ENCODE measurements at regions not wholly inside any gene's neighbourhood (a gene's known extent, or its start where the extent isn't known, plus 50 kb on each side); places are given as distances from the start of the nearest gene placed in this dataset.

GRCh38 chr10:71045936-71046335 lies 157.6 kb upstream of the PCBD1 start:
- no peak for DNase-seq (ENCODE audit: low spot score)

GRCh38 chr10:71046747-71047146 lies 158.4 kb upstream of the PCBD1 start:
- DNase-seq (ENCODE audit: low spot score) = no peak

- no peak for DNase-seq (ENCODE audit: low spot score)
Measured at GRCh38 chr10:71048971-71049615, 160.7 kb upstream of the PCBD1 start.

- no peak for DNase-seq (ENCODE audit: low spot score)
Measured at GRCh38 chr10:71049994-71050393, 161.6 kb upstream of the PCBD1 start.

GRCh38 chr10:71052076-71052660 lies 160.2 kb upstream of the UNC5B start:
- no peak for DNase-seq (ENCODE audit: low spot score)

- DNase-seq (ENCODE audit: low spot score) = no peak
Measured at GRCh38 chr10:71052708-71053107, 159.7 kb upstream of the UNC5B start.

- no peak for DNase-seq (ENCODE audit: low spot score)
Measured at GRCh38 chr10:71053169-71053895, 159.0 kb upstream of the UNC5B start.

- DNase-seq (ENCODE audit: low spot score) = no peak
Measured at GRCh38 chr10:71058308-71058707, 154.1 kb upstream of the UNC5B start.

- no peak for DNase-seq (ENCODE audit: low spot score)
Measured at GRCh38 chr10:71059054-71059818, 153.1 kb upstream of the UNC5B start.

GRCh38 chr10:71059943-71060342 lies 152.4 kb upstream of the UNC5B start:
- no peak for DNase-seq (ENCODE audit: low spot score)

- DNase-seq (ENCODE audit: low spot score) = no peak
Measured at GRCh38 chr10:71060476-71061426, 151.6 kb upstream of the UNC5B start.

- no peak for DNase-seq (ENCODE audit: low spot score)
Measured at GRCh38 chr10:71061472-71061871, 150.9 kb upstream of the UNC5B start.

GRCh38 chr10:71062156-71062555 lies 150.2 kb upstream of the UNC5B start:
- DNase-seq (ENCODE audit: low spot score) = no peak

- no peak for DNase-seq (ENCODE audit: low spot score)
Measured at GRCh38 chr10:71063401-71063800, 149.0 kb upstream of the UNC5B start.

- no peak for DNase-seq (ENCODE audit: low spot score)
Measured at GRCh38 chr10:71064413-71065118, 147.8 kb upstream of the UNC5B start.

GRCh38 chr10:71065659-71066058 lies 146.7 kb upstream of the UNC5B start:
- DNase-seq (ENCODE audit: low spot score) = no peak

GRCh38 chr10:71066600-71066999 lies 145.8 kb upstream of the UNC5B start:
- DNase-seq (ENCODE audit: low spot score) = no peak

- no peak for DNase-seq (ENCODE audit: low spot score)
Measured at GRCh38 chr10:71067098-71067740, 145.2 kb upstream of the UNC5B start.

GRCh38 chr10:71068861-71069271 lies 143.5 kb upstream of the UNC5B start:
- no peak for DNase-seq (ENCODE audit: low spot score)

GRCh38 chr10:71069909-71070666 lies 142.3 kb upstream of the UNC5B start:
- no peak for DNase-seq (ENCODE audit: low spot score)

All from NAMALWA (cell line).